ENCODE measurements at regions not wholly inside any gene's neighbourhood (a gene's known extent, or its start where the extent isn't known, plus 50 kb on each side); places are given as distances from the start of the nearest gene placed in this dataset.
A peak's percentile ranks its signal among the peaks of the same experiment; 100 is the strongest.

DNA sequence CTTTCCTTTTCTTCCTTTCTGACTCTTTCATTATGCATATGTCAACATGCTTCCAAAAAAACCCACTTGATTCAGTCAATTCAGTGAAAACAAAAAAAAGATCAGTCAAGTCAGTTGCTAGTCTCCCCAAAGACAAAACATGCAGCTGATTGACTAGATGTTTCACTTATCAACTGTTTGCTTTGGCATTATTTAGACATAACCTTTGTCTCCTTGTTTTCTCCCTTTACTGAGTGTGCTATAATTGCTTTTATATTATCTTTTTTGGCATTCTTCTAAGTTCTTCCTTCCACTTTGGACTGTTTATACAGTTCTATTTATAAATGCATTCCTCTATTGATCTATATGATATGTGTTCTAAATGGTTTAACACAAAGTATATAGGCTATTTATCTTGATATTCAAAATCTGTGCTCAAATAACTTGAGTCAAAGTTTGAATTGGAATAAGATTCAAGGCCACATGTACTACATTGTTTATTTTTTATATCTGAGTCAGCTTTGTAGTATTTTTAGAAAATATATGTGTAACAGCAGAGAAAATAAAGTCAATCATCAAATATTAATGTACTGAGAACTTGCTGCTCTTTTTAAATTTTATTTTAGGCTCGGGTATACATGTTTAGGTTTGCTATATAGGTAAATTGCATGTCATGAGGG, 260.5 kb downstream of the CENPW start:
- DNase-seq: no peak
- intact Hi-C loops (cut with DNase I): no loop called here

DNA sequence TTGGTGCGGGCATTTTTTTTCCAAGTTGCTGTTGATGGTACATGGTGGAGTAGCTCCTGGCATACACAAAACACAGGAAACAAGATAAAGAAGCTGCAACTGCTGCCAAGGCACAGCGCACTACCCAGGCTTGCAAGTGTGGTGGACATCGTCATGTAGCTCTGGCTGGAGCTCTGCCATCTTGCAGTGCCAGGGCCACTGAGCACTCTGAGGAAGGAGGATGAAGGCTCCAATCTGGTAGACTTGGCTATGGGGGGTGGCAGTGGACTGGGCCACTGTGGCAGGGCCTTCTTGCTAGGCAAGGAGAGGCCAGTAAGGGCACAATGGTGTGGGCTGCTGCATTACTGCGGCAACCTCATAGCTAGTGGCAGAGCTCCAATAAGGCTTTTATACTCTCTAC, 263.5 kb downstream of the CENPW start:
- peak in 1 of 10 donors; percentile 55 for DNase-seq
- intact Hi-C loops (cut with DNase I): no loop called here

DNA sequence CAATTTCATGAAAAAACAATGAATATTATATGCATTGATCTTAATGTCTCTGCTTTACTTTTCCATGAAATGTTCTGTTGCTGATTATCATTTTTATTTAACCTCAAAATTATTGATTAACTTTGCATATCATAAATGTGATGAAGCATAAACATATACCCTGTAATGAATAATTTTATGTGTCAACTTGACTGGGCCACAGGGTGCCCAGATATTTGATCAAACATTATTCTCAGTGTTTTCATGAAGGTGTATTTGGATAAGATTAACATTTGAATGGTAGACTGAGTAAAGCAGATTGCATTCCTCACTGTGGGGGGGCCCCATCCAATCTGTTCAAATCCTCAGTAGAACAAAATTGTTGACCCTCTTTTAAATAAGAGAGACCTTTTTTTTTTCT, 265.2 kb downstream of the CENPW start:
- intact Hi-C loops (cut with DNase I): no loop called here
- DNase-seq: no peak

DNA sequence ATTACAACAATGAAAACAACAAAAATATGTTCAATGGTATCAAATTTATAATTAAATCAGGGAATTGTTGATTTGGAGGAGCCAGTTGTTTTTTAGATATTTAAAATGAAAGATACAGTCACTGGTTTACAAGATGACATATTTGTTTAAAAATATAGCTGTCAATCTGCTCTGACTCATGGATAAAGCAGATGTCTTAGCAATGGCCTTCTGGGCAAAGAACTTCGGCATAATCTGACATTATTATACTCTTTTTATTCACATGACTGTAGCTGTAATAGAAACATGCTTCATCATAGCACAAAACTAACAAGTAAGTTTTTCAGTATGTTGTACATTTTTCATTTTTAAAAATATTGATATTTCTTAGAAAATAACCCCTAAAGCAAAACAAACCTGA, 267.4 kb downstream of the CENPW start:
- DNase-seq: no peak

DNA sequence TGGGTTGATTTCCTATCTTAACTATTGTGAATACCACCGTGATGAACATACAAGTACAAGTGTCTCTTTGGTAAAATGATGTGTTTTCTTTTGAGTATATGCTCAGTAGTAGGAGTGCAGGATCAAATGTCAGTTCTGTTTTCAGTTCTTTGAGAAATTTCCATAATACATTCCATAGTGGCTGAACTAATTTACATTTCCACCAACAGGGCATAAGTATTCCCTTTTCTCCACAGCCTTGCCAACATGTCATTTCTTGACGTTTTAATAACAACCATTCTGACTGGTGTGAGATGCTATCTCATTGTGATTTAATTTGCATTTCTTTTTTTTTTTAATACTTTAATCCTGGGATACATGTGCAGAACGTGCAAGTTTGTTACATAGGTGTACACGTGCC, 268.8 kb downstream of the CENPW start:
- no peak for DNase-seq
- intact Hi-C loops (cut with DNase I): no loop called here

More for the DNA sequence above, 267.4 kb downstream of the CENPW start:
- intact Hi-C loops (cut with DNase I): no loop called here

DNA sequence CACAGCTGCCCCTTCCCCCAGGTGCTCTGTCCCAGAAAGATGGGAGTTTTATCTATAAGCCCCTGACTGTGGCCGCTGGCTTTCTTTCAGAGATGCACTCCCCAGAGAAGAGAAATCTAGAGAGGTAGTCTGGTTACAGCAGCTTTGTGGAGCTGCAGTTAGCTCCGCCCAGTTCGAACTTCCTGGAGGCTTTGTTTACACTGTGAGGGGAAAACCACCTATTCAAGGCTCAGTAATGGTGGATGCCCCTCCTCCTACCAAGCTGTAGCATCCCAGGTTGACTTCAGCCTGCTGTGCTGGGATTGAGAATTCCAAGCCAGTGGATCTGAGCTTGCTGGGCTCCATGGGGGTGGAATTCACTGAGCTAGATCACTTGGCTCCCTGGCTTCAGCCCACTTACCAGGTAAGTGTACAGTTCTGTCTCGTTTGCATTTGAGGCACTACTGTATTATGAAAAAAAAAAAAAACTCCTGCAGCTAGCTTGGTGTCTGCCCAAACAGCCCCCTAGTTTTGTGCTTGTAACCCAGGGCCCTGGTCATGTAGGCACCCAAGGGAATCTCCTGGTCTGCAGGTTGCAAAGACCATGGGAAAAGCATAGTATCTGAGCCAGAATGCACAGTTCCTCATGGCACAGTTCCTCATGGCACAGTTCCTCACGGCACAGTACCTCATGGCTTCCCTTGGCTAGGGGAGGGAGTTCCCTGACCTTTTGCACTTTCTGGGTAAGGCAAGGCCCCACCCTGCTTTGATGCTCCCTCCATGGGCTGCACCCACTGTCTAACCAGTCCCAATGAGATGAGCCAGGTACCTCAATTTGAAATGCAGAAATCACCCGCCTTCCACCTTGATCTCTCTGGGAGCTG, 275.0 kb downstream of the CENPW start:
- DNase-seq: no peak
- intact Hi-C loops (cut with DNase I): no loop called here

DNA sequence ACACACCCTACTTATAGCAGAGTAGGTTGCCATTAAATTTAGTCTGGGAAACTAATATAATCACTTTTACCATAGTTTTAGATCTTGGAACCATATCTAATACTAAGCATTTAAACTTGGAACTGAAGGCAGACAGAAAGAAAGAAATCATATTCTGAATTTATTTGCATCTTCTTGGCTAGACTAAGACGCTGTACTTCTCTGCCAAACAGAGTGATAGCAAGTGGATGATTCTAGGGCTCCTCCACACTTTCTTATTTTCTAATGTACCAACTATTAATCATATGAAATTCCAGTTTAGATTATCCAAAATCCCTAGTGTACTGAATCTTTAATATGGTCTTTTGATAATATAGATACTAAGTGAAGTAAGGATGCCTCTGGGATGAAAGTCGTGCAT, 277.0 kb downstream of the CENPW start:
- intact Hi-C loops (cut with DNase I): no loop called here
- DNase-seq: no peak

DNA sequence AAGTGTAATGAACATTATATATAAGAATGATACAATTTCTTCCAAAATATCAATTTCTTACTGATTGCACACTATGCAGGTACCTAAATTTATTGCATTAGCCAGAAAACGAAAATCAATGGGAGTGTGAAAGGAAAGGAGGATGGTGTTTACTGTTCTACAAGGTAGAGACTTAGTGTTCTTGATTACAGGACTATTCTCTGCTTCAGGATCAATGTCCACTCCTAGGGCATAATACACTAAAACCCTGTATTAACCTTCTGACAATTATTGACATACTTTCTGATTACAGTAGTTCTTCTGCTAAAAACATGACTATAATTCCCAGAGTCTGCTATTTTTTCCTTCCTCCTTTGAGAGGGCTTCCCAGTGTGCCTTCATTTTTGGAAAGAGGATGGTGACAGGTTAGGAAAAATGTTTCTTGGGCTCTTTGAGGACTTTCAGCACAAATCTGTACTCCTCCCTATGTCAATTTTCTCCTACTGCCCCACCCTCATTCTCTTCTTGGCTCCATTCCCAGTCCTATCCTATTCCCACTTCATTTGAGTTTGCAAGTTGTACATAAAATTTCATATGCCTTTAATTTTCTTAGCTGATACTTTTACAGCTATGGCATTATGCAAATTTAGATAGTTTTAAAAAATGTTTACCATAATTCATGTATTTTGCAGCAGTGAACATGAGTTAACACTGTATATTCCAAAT, 278.9 kb downstream of the CENPW start:
- intact Hi-C loops (cut with DNase I): no loop called here
- DNase-seq: no peak

DNA sequence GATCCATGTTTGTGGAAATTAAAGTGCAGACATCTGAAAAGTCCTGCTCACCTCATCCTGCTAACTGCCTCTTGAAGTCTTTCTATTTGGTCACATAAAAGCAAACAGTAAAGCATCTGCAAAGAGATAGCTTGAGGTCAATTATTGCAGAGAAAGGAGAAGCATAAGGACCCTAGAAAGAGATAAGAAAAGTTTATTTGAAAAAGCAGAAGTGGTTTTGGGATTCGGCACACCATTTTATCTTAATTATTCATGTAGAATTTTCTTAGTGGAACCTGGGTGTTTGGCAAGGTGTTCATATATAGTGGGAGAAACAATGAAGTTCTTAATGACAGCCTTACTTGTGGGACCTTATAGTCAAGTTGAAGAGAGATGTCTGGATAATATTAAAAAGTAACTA, 280.8 kb downstream of the CENPW start:
- DNase-seq: no peak
- intact Hi-C loops (cut with DNase I): no loop called here

DNA sequence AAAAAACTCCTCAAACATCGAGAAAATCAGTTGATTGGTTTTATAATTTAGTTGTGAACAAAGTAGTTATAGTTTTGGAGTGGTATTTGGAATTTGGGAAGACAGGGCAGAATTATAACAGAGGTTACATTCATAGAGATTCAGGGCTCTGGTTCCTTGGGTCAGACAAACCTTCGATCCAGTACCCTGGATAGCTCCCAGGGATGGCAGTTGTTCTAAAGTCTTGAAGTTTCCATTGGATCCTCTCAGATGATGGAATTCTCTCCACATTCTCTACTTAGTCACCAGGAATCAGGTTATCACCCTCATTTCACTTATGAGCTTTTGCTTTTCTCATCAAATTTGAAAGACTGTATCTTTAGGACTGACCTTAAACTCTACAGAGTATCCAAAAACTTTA, 285.1 kb downstream of the CENPW start:
- no peak for DNase-seq
- intact Hi-C loops (cut with DNase I): no loop called here

DNA sequence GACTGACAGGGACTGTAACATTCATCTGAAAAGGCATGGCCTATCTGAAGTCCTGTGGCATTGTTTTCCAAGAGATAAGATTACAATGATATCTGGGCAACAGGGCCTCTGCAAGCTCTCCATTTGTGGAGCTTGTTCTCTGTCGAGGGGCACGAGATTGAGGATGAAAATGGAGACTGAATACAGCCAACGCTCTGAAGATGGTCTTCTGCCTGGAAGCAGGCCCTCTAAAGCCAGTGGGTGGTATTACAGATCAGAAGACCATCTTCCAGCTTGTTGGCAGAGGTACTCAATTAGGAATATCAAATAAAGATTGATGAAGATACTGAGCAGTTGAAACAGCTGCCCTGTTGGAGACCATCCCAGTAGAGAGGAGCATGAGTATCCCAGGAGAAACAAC, 288.2 kb downstream of the CENPW start:
- intact Hi-C loops (cut with DNase I): no loop called here
- DNase-seq: no peak

DNA sequence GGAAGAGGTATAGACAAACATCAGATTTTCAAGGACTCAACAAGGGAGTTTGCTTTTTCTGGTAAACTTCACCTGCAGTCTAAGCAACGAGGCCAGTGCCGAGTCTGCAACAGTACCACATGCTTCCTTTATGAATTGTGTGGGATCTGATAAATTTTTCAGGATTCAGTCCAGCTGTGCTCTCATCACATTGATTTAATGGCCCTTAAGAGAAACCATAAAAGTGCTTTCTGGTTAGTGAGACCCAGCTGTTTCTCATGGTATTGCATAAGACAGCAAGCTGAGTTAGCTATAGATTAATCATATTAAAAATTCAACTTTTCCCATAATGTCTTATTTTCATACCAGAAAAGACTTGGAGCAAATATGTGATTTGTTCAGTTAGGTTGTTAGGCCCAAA, 291.4 kb downstream of the CENPW start:
- DNase-seq: no peak
- intact Hi-C loops (cut with DNase I): no loop called here

DNA sequence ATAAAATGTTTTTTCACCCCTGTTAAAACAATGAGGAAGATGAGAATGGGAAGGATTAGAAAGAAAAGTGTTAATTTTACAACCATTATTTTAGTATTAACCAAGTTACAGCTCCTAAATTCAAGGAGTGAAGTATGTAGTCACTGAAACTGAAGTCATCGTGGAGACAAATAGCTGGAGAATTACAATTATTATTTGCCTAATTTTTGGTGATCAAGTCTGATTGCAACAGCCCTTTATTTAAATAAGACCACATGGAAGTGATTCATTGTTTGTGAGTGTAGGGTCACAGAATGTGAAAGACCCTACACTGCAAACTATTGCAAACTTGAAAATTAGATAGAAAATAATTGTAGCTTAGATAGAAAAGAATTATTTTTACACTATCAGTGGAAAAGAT, 292.4 kb downstream of the CENPW start:
- intact Hi-C loops (cut with DNase I): no loop called here
- no peak for DNase-seq

DNA sequence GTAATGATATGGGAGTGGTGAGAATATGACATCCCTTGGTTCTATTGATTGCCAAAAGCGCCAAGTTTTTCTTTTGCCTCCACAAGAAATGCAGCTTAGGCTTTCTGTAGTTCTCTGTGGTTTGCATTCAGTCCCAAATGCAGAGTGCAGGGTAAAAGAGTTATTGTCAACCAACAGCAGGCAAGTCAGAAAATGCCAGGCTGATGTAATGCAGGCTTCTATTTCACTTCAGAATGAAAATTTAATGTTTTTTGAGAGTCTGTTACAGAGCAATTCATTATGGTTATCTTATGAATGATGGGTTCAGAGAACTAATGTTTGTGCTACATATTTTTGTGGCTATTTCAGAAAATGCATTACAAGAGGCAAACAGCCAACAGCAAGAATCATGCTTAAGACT, 293.5 kb downstream of the CENPW start:
- intact Hi-C loops (cut with DNase I): no loop called here
- DNase-seq: no peak

DNA sequence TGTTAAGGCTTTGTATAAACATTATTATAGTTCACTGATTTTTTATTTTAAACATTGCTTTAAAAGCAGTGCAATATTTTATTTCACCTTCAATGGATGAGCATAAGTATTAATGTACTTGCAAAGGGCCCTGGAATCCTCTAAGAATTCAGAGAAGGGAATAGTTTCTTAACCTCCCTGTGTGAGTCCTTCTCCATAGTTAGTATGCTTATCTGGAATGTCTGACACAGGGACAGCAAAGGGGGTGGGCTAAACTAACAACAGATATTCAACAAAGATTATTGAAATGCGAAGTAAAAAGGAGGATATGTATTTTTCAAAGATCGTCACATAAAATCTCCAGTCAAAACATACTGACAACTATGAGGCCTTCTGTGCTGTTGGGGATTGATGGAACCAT, 300.4 kb downstream of the CENPW start:
- DNase-seq: no peak
- intact Hi-C loops (cut with DNase I): no loop called here

DNA sequence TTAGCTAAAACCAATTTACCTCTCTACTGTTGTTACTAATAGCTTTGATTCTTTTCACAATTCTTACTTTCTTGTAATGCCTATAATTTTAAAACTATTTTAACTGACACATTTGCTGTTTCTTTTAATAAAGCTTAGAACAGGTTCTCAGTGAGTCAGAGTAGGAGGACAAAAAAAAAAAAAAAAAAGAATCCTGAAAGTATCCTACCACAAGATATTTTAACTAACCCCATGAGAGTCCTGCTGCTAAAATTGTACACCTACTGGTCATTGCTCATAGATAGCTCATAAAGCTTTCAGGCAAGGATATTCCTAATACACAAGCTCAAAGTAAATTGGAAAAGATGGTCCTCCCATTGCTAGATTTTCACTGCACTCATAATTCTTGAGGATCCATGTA, 301.0 kb downstream of the CENPW start:
- DNase-seq: no peak
- intact Hi-C loops (cut with DNase I): no loop called here

DNA sequence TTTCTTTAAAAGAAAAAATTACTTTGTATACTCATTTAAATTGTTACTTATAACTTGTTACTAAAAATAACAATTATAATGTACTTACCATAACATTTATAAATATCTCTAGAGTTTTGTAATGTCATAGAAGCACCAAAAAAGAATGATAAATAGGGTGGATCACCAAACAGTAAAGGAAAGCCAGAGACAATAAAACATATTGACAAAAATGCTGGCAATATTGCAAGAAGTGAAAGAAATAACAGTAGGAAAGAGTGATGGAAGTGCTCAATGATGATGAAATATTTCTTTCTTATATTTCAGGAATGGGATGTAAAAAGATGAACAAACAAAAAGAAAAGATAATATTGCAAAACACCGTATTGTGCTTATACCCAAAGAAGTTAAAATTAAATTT, 301.7 kb downstream of the CENPW start:
- intact Hi-C loops (cut with DNase I): no loop called here
- DNase-seq: no peak

DNA sequence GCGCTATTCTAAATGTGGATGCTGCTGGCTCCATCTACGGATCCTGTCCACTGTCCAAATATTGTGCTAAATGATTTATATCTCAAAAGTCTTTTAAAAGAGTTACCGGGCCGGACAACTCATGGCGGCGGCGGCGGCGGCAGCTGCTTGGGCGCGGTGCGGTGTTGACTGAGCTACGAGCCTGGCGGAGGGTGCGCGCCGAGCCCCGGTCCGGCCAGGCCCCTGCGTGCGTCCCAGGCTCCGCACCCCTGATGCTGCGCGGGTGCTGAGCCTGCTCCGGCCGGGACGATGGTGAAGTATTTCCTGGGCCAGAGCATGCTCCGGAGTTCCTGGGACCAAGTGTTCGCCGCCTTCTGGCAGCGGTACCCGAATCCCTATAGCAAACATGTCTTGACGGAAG, 303.4 kb downstream of the CENPW start:
- DNase-seq: peak in 4 of 10 donors; percentile 25 to 75 (median 58)
- intact Hi-C loops (cut with DNase I): no loop called here

DNA sequence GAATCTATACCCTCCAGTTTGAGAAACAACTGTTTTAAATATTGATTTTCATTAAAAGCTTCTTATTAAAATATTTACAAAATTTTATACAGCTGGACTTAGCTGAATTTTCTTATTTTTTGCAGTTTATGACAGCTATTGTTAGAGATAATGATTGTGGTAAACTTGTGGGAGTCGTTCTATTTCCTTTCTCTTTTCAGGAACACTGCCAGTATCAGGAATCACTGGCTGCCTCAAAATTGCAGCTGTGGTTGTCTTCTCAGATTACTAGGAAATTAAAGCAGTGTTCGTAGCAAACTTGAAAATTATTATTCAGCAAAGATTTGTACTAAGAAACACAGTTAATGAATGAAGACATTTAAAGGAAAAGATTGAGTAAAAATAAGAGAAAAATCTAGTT, 311.0 kb downstream of the CENPW start:
- DNase-seq: no peak
- intact Hi-C loops (cut with DNase I): no loop called here

DNA sequence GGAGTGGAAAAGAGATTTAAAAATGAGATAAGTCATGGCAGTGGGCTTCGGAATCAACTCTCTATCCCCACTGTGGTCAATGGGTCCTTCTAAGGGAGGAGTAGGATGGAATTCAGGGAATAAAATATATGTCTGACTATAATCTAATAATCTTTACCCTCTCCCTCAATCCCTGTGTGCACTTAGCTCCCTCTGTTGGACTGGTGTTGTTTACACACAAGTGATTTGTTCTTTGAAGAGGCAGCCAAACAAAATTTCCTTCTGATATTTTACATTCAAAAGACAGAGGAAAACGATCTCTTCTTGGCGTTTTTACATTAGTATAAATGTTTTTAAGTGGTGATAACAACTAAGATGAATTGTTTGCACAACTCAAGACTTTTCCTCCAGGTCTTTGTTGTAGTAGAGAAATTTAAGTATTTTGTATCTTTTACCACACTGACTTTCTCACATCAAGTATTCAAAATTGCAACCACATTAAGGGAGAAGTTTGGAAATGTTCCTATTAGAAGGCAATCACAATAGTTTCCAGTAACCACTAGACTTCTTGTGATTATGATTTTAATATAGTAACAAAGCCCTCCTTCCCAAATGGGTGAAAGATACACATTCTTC, 317.8 kb downstream of the CENPW start:
- intact Hi-C loops (cut with DNase I): no loop called here
- no peak for DNase-seq

DNA sequence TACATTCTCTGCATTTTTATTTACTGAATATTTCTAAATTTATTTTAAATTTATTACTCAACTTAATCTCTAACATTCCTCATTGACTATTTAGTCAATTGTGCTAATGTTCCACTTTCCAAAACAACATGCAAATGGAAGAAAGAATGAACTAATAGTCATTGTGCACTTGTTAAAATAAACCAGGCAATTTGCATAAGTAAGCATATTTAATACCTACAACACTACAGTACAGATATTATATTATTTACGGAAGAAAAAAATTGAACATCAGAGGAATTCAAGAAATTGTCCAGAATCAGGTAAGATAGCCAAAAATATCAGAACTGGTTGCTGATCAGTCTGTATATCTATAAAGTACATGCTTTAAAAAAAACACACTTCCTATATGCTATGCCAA, 320.5 kb downstream of the CENPW start:
- intact Hi-C loops (cut with DNase I): no loop called here
- no peak for DNase-seq
